ENCODE measurements at regions not wholly inside any gene's neighbourhood (a gene's known extent, or its start where the extent isn't known, plus 50 kb on each side); places are given as distances from the start of the nearest gene placed in this dataset.
A peak's percentile ranks its signal among the peaks of the same experiment; 100 is the strongest.

- no peaks in the 10 kb centered on the region for H3K9me3 ChIP-seq (replicated peaks; ENCODE audit: low read length)
- no peak overlapping the region for H3K4me2 ChIP-seq (ENCODE audit: low read length)
- no peaks in the 10 kb centered on the region for H3K27me3 ChIP-seq (ENCODE audit: control insufficient read depth, insufficient read depth, low read length)
- H3K36me3 ChIP-seq (ENCODE audit: insufficient read depth, low read length) = no peaks in the 10 kb centered on the region
- peaks cover 39% of the 10 kb centered on the region for H3K4me1 ChIP-seq (ENCODE audit: control insufficient read depth, insufficient read depth, low read length)
- H3K9ac ChIP-seq (ENCODE audit: low read depth, low read length) = no peak overlapping the region
- no peak overlapping the region for H3K4me3 ChIP-seq (ENCODE audit: low read length)
Measured at GRCh38 chr7:41910940-41911600, 208.2 kb upstream of the INHBA start.

DNA sequence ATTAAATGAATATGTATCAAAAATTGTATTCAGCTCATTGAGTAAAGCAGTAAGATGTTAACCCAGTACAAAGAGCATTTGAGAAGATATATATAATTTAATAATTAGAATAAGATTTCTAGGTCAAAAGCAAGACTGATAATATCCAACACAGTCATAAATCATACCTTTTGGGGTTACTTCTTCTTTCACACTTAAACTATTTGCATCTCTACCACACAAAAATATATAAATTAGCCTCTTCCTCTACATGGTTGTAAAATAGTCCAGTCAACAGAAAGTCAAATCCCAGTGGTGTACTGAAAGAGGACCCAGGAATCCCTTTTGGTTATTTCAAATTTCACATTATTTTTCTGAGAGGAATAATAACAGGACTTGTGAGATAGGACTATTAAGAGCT, 204.6 kb upstream of the INHBA start:
- Histone ChIP-seq H3K4me2 (ENCODE audit: low read length) (no peak overlapping the region), H3K36me3 (ENCODE audit: insufficient read depth, low read length) (no peaks in the 10 kb centered on the region), H3K27me3 (ENCODE audit: control insufficient read depth, insufficient read depth, low read length) (no peaks in the 10 kb centered on the region), H3K4me1 (ENCODE audit: control insufficient read depth, insufficient read depth, low read length) (peaks cover 15% of the 10 kb centered on the region), H3K4me3 (ENCODE audit: low read length) (no peak overlapping the region), H3K9ac (ENCODE audit: low read depth, low read length) (no peak overlapping the region), H3K9me3 (replicated peaks; ENCODE audit: low read length) (no peaks in the 10 kb centered on the region)

DNA sequence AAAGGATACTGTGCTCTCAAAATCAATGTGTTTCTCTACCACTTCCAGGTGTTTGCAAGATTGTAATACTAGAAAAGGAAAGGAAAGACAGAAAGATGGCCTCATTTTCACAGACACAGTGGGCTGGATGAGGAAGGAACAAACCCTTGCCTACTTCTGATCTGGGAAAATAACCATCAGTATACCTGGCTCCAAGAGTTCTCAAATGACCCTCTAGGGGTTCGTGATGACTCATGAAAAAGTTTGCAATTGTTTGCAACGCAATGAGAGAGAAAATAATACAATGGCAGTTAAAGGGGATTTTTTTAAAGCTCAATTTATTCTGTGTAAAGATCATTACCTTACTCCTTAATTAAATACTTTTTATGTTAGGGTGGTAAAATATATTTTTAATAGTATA, 197.6 kb upstream of the INHBA start:
- no peaks in the 10 kb centered on the region for H3K9me3 ChIP-seq (replicated peaks; ENCODE audit: low read length)
- H3K4me1 ChIP-seq (ENCODE audit: control insufficient read depth, insufficient read depth, low read length) = no peaks in the 10 kb centered on the region
- no peaks in the 10 kb centered on the region for H3K27me3 ChIP-seq (ENCODE audit: control insufficient read depth, insufficient read depth, low read length)
- H3K4me2 ChIP-seq (ENCODE audit: low read length) = no peak overlapping the region
- H3K36me3 ChIP-seq (ENCODE audit: insufficient read depth, low read length) = no peaks in the 10 kb centered on the region
- no peak overlapping the region for H3K9ac ChIP-seq (ENCODE audit: low read depth, low read length)
- H3K4me3 ChIP-seq (ENCODE audit: low read length) = no peak overlapping the region

DNA sequence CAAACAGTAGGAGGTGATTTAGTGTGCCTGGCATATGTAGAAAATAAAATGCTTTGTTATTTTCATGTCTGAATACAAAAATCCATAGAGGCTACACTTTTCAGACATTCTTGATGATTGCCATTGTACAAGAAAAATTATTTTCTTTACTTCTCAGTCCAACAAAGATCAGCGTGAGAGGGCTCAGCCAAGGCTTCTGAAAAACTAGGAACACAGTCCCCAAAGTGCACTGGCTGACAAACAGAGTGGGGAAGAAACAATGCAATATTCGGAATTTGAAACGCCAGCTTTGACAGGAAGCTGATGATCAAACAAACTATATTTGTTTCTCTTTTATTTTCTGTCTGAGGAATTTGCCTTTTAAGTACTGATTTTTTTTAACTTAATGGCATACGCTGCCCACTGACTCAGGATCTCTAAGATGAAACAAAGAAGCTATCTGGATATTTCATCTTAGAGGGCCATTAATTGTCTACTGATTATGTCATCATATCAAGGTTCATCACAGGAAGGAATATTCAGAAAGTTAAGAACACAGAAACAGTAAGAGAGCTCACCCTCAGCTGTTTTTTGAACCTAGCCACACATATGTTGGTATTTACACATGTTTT, 197.0 kb upstream of the INHBA start:
- H3K9me3 ChIP-seq (replicated peaks; ENCODE audit: low read length) = no peaks in the 10 kb centered on the region
- H3K4me3 ChIP-seq (ENCODE audit: low read length) = no peak overlapping the region
- no peak overlapping the region for H3K9ac ChIP-seq (ENCODE audit: low read depth, low read length)
- no peaks in the 10 kb centered on the region for H3K36me3 ChIP-seq (ENCODE audit: insufficient read depth, low read length)
- H3K4me1 ChIP-seq (ENCODE audit: control insufficient read depth, insufficient read depth, low read length) = no peaks in the 10 kb centered on the region
- no peak overlapping the region for H3K4me2 ChIP-seq (ENCODE audit: low read length)
- H3K27me3 ChIP-seq (ENCODE audit: control insufficient read depth, insufficient read depth, low read length) = no peaks in the 10 kb centered on the region

GRCh38 chr7:41893656-41894055, 190.8 kb upstream of the INHBA start:
- H3K27me3 ChIP-seq (ENCODE audit: control insufficient read depth, insufficient read depth, low read length) = no peaks in the 10 kb centered on the region
- no peak overlapping the region for H3K4me2 ChIP-seq (ENCODE audit: low read length)
- no peaks in the 10 kb centered on the region for H3K9me3 ChIP-seq (replicated peaks; ENCODE audit: low read length)
- H3K36me3 ChIP-seq (ENCODE audit: insufficient read depth, low read length) = no peaks in the 10 kb centered on the region
- no peak overlapping the region for H3K9ac ChIP-seq (ENCODE audit: low read depth, low read length)
- peaks cover 31% of the 10 kb centered on the region for H3K4me1 ChIP-seq (ENCODE audit: control insufficient read depth, insufficient read depth, low read length)
- no peak overlapping the region for H3K4me3 ChIP-seq (ENCODE audit: low read length)

DNA sequence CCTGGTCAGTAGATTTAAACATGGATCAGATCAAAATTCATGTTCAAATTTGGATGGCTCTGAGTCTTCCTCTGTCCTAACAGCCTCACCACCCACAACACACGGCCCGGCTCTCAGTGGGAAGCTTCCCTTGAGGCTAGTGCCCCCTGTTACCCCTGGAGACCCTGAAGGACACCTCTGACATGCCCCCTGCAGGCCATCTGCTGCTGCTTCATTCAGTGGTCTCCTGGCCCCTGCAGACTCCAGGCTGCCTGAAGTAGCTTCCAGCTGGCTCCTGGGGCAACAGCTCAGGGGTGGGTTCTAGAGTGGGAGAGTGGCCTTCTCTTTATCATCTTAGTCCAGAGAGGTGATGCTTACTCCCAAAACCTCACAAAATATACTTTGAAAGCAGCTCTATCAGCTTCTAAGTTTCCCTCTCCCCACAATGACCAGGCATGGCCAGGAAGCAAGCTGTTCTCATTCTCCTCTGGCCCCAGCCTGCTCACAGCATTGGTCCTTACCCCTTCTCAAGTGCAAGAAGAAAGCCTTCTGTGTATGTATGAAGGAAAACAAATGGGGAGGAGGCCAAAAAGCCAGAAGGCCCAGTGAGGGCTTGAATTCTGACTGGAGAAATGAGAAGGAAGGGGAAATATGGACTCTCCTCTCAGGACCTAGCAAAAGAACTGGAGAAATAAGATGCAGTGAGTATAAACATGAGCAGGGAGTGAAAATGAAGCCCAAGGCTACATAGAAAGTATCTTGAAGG, 189.6 kb upstream of the INHBA start:
- Histone ChIP-seq H3K9me3 (replicated peaks; ENCODE audit: low read length) (no peaks in the 10 kb centered on the region), H3K4me3 (ENCODE audit: low read length) (no peak overlapping the region), H3K4me2 (ENCODE audit: low read length) (no peak overlapping the region), H3K4me1 (ENCODE audit: control insufficient read depth, insufficient read depth, low read length) (peaks cover 34% of the 10 kb centered on the region), H3K9ac (ENCODE audit: low read depth, low read length) (no peak overlapping the region), H3K36me3 (ENCODE audit: insufficient read depth, low read length) (no peaks in the 10 kb centered on the region), H3K27me3 (ENCODE audit: control insufficient read depth, insufficient read depth, low read length) (no peaks in the 10 kb centered on the region)

- Histone ChIP-seq H3K36me3 (ENCODE audit: insufficient read depth, low read length) (no peaks in the 10 kb centered on the region), H3K9me3 (replicated peaks; ENCODE audit: low read length) (no peaks in the 10 kb centered on the region), H3K4me3 (ENCODE audit: low read length) (no peak overlapping the region), H3K4me1 (ENCODE audit: control insufficient read depth, insufficient read depth, low read length) (peaks cover 40% of the 10 kb centered on the region), H3K9ac (ENCODE audit: low read depth, low read length) (no peak overlapping the region), H3K27me3 (ENCODE audit: control insufficient read depth, insufficient read depth, low read length) (no peaks in the 10 kb centered on the region), H3K4me2 (ENCODE audit: low read length) (peak overlapping the region; percentile 11)
Measured at GRCh38 chr7:41891950-41892349, 189.1 kb upstream of the INHBA start.

GRCh38 chr7:41890631-41891274, 187.9 kb upstream of the INHBA start:
- no peaks in the 10 kb centered on the region for H3K9me3 ChIP-seq (replicated peaks; ENCODE audit: low read length)
- peaks cover 52% of the 10 kb centered on the region for H3K4me1 ChIP-seq (ENCODE audit: control insufficient read depth, insufficient read depth, low read length)
- peak overlapping the region; percentile 42 for H3K9ac ChIP-seq (ENCODE audit: low read depth, low read length)
- H3K36me3 ChIP-seq (ENCODE audit: insufficient read depth, low read length) = no peaks in the 10 kb centered on the region
- H3K4me2 ChIP-seq (ENCODE audit: low read length) = peak overlapping the region; percentile 11
- H3K27me3 ChIP-seq (ENCODE audit: control insufficient read depth, insufficient read depth, low read length) = no peaks in the 10 kb centered on the region
- H3K4me3 ChIP-seq (ENCODE audit: low read length) = no peak overlapping the region

DNA sequence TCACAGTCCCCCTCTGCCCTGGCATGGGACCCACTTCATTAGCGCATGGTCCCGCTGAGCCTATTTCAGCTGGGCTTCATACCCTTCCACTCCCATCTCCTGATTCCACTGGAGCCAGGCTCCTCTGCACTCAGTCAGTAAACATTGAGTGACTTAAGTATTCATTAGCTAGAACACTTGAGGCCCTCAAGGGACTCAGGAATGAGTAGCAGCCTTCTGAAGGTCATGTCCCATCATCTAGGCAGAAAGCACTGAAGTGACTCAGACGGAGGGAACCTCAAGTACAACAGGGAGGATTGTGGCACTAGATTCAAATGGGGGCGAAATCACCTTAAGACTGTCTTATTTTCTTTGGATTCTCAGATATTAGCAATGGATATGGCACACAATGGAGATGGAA, 186.6 kb upstream of the INHBA start:
- H3K36me3 ChIP-seq (ENCODE audit: insufficient read depth, low read length) = no peaks in the 10 kb centered on the region
- H3K9ac ChIP-seq (ENCODE audit: low read depth, low read length) = no peak overlapping the region
- H3K27me3 ChIP-seq (ENCODE audit: control insufficient read depth, insufficient read depth, low read length) = no peaks in the 10 kb centered on the region
- H3K9me3 ChIP-seq (replicated peaks; ENCODE audit: low read length) = no peaks in the 10 kb centered on the region
- H3K4me1 ChIP-seq (ENCODE audit: control insufficient read depth, insufficient read depth, low read length) = peaks cover 62% of the 10 kb centered on the region
- H3K4me2 ChIP-seq (ENCODE audit: low read length) = no peak overlapping the region
- no peak overlapping the region for H3K4me3 ChIP-seq (ENCODE audit: low read length)

DNA sequence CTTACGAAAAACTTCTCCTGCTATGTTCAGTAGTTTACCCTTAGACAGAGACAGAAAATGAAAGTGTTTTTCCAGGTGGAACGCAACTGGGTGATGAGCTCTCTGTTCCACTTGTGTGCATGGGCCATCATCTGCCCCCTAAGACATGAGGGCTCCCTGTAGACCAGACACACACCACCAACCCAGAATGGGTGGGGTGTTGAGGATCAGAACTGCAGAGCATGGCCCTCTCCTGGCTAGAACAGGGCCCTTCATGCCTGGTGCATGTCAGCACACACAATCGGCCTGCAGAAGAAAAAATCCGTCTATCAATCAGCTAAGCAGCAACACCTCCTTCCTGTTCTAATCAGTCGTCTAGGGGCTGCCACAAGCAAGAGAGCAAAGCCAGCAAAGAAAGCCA, 186.2 kb upstream of the INHBA start:
- Histone ChIP-seq H3K4me2 (ENCODE audit: low read length) (no peak overlapping the region), H3K4me1 (ENCODE audit: control insufficient read depth, insufficient read depth, low read length) (peaks cover 62% of the 10 kb centered on the region), H3K27me3 (ENCODE audit: control insufficient read depth, insufficient read depth, low read length) (no peaks in the 10 kb centered on the region), H3K9me3 (replicated peaks; ENCODE audit: low read length) (no peaks in the 10 kb centered on the region), H3K4me3 (ENCODE audit: low read length) (no peak overlapping the region), H3K36me3 (ENCODE audit: insufficient read depth, low read length) (no peaks in the 10 kb centered on the region), H3K9ac (ENCODE audit: low read depth, low read length) (no peak overlapping the region)

GRCh38 chr7:41887416-41887815, 184.5 kb upstream of the INHBA start:
- peak overlapping the region; percentile 78 for H3K4me2 ChIP-seq (ENCODE audit: low read length)
- H3K9ac ChIP-seq (ENCODE audit: low read depth, low read length) = peak overlapping the region; percentile 39
- H3K27me3 ChIP-seq (ENCODE audit: control insufficient read depth, insufficient read depth, low read length) = no peaks in the 10 kb centered on the region
- H3K36me3 ChIP-seq (ENCODE audit: insufficient read depth, low read length) = no peaks in the 10 kb centered on the region
- peak overlapping the region; percentile 16 for H3K4me3 ChIP-seq (ENCODE audit: low read length)
- H3K9me3 ChIP-seq (replicated peaks; ENCODE audit: low read length) = no peaks in the 10 kb centered on the region
- H3K4me1 ChIP-seq (ENCODE audit: control insufficient read depth, insufficient read depth, low read length) = peaks cover 53% of the 10 kb centered on the region

All from skeletal muscle satellite cell (primary cell).